ENCODE measurements at regions not wholly inside any gene's neighbourhood (a gene's known extent, or its start where the extent isn't known, plus 50 kb on each side); places are given as distances from the start of the nearest gene placed in this dataset.

DNA sequence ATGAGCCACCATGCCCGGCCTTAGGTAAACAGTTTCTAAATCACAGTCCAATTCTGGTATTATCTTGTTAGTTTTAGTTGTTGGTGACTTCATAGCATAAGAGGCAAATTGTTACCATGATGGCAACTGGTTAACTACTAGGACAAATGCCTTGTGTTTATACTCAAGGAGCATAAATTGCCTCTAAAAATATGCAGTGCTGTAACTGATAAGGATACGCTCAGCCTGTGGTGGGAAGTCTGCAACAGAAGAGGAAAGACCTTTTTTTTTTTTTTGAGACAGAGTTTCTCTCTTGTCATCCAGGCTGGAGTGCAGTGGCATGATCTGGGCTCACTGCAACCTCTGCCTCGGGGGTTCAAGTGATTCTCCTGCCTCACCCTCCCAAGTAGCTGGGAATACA, 311.9 kb upstream of the ARGLU1 start:
- no peak for TF ChIP-seq CTCF (conservative IDR thresholded peaks at IDR 0.05; ENCODE audit: low read depth, low read length)
- TF ChIP-seq EZH2 (IDR thresholded peaks at IDR 0.05; ENCODE audit: borderline replicate concordance, low read depth, low read length, poor library complexity, severe bottlenecking): no peak

All from A673 (cell line).